AG09309 (cell line): ENCODE measurements at regions not wholly inside any gene's neighbourhood (a gene's known extent, or its start where the extent isn't known, plus 50 kb on each side); places are given as distances from the start of the nearest gene placed in this dataset.
"Not testable (repeated sequence)": the region's sequence is repeated elsewhere in the genome, so short reads cannot be mapped to it uniquely, and the experiment has no call there.

Experiments
- DNase-seq: peaks from one replicate; pipeline ENCODE4 v3.0.0-alpha.2; 2010; ENCODE audit warnings: low read depth
- H3K4me3 ChIP-seq: 2 replicates; pipeline ENCODE4 v1.5.1; 2011; ENCODE audit warnings: mild to moderate bottlenecking, low read depth, low read length, moderate library complexity; ENCODE audit not compliant: control insufficient read depth
- TF ChIP-seq, protein P1 (sequence below): IDR thresholded peaks from 2 replicates; pipeline ENCODE4 v1.5.1; 2011; ENCODE audit warnings: mild to moderate bottlenecking, low read depth, low read length, inconsistent platforms; ENCODE audit not compliant: insufficient read depth, control insufficient read depth; ENCODE audit errors: missing control alignments

DNA sequence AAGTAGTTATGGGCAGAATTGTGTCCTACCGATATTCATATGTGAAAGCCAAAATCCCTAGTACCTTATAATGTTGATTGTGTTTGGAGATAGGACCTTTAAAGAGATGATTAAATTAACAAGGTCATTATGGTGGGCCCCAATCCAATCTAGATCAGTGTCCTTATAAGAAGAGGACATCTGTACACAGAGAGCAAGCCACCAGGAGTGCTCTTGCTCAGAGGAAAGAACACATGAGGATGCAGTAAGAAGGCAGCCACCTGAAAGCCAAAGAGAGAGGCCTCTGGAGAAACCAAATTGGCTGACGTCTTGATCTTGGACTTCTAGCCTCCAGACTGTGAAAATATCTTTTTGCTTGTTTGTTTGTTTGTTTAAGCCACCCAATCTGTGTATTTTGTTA is 1290.8 kb upstream of the PABPC4L start:
- TF ChIP-seq, protein P1, sequence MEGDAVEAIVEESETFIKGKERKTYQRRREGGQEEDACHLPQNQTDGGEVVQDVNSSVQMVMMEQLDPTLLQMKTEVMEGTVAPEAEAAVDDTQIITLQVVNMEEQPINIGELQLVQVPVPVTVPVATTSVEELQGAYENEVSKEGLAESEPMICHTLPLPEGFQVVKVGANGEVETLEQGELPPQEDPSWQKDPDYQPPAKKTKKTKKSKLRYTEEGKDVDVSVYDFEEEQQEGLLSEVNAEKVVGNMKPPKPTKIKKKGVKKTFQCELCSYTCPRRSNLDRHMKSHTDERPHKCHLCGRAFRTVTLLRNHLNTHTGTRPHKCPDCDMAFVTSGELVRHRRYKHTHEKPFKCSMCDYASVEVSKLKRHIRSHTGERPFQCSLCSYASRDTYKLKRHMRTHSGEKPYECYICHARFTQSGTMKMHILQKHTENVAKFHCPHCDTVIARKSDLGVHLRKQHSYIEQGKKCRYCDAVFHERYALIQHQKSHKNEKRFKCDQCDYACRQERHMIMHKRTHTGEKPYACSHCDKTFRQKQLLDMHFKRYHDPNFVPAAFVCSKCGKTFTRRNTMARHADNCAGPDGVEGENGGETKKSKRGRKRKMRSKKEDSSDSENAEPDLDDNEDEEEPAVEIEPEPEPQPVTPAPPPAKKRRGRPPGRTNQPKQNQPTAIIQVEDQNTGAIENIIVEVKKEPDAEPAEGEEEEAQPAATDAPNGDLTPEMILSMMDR = no peak
- no peak for DNase-seq
- no peak overlapping the region for H3K4me3 ChIP-seq

DNA sequence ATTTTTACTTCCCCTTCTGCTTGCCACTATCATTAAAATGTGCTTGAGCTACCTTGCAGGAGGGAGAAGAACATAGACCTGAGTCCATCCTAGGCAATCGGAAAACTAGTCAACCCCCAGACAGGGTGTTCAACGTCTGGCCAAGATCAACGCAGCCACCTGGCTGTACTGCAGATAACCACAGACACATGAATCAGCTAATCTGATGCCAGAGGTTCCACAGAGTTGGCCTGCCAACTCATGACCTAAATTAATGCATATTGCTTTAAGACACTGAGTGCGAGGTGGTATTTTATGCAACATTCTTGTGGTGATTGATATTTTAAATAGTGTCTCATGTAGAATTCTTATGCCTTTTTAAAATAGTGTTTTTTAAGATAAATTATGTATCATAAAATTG is 1283.8 kb upstream of the PABPC4L start:
- no peak for DNase-seq
- TF ChIP-seq, protein P1 = no peak
- H3K4me3 ChIP-seq = no peak overlapping the region

DNA sequence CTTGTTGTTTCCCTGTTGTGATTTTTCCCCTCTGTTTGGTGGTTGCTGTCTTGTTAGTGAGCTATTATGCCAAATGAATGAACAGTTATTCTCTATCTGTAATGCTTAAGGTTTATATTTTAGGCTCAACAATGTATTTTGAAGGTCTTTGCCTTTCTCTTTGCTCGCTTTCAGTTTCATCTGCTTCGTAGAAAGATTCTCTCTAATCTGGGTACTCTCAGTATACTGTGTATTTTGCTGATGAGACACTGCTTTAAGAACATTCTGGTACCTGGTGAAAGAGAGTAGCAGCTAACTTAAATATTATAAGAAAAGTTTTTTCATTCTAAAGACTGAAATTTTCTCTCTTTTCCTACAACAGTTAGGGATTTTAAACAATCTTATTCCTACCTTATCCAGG is 1274.7 kb upstream of the PABPC4L start:
- TF ChIP-seq, protein P1 = no peak
- no peak overlapping the region for H3K4me3 ChIP-seq
- DNase-seq = no peak

DNA sequence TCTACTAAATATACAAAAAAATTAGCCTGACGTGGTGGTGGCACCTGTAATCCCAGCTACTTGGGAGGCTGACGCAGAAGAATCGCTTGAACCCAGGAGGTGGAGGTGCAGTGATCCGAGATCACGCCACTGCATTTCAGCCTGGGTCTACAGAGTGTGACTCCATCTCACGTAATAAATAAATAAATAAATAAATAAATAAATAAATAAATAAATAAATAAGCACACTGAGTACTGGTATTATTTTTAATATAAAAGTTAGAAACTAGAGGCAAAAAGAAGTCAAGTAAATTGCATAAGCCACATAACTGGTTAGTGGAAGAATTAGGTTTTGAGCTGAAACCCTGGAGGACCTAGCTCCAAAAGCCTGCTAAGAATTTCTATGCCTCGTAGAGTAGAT is 1262.7 kb upstream of the PABPC4L start:
- TF ChIP-seq, protein P1 = no peak
- no peak for DNase-seq

DNA sequence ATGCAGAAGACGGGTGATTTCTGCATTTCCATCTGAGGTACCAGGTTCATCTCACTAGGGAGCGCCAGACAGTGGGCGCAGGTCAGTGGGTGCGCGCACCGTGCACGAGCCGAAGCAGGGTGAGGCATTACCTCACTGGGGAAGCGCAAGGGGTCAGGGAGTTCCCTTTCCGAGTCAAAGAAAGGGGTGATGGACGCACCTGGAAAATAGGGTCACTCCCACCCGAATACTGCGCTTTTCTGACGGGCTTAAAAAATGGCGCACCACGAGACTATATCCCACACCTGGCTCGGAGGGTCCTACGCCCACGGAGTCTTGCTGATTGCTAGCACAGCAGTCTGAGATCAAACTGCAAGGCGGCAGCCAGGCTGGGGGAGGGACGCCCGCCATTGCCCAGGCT is 1246.0 kb upstream of the PABPC4L start:
- not testable (repeated sequence) for H3K4me3 ChIP-seq, DNase-seq

More for the DNA sequence above, 1262.7 kb upstream of the PABPC4L start:
- no peak overlapping the region for H3K4me3 ChIP-seq

DNA sequence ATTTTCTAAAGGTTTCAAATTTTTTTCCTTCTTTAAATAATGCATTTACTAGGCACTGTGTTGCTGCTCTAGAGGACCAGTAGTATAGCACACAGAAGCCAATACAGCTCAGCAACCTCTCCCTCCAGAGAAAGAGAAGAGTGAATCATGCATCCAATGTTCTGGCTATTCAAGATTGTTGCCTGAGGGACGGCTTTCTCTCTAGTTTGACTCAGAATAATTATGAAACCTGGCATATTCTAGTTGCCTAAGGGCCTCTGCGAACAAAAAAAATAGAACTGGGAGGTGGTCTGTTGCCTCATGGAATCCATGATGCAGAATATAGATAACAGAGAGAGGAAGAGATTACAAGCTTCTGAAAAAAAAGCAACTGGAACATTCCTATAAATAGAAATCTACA is 1233.3 kb upstream of the PABPC4L start:
- TF ChIP-seq, protein P1 = no peak
- no peak overlapping the region for H3K4me3 ChIP-seq
- no peak for DNase-seq

DNA sequence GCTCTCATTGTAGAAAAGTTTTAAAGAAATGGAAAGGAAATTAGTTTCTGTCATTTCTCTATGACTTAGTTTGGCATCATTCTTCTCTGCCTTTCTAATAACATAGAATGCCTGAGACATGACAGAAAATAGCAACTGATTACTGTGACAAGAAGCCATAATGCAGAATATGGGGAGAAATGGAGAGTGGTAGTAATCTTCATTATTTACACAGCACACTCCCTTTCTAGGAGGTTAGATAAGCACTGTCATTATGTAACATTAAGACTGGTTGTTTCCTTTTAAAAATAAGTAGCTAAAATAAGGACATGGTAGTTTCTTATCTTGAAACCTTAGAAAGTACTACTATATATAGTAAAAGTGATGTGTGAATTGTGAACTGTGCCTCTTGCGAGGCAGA is 1227.9 kb upstream of the PABPC4L start:
- TF ChIP-seq, protein P1 = no peak
- H3K4me3 ChIP-seq = no peak overlapping the region
- DNase-seq = no peak
